ENCODE measurements at regions not wholly inside any gene's neighbourhood (a gene's known extent, or its start where the extent isn't known, plus 50 kb on each side); places are given as distances from the start of the nearest gene placed in this dataset.

DNA sequence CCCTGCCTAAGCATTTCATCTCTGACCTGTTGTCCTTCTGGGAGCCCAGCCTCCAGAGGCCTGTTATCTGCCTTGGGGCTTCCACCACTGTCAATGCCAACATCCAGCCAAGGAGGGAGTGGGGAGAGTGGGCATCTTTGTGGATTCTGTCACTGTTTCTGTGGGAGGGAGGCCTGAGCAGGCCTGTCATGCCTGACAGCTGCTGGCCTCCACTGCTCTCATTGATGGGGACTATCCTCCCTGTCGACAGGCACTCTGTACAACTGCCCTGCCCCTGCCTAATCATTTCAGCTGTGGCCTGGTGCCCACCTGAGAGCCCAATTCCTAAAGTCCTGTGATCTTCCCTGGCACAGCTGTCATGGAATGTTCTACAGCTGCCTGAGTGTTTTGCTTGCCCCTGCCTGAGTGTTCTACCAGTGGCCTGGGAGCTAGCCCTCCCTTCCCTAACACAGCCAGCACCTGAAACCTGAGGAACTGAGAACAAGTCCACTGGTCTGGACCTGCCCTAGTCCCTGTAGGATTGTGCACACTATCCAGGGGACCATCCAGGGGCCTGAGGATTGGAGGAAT is 145.3 kb downstream of the FAM83B start:
- TF ChIP-seq, protein P1, sequence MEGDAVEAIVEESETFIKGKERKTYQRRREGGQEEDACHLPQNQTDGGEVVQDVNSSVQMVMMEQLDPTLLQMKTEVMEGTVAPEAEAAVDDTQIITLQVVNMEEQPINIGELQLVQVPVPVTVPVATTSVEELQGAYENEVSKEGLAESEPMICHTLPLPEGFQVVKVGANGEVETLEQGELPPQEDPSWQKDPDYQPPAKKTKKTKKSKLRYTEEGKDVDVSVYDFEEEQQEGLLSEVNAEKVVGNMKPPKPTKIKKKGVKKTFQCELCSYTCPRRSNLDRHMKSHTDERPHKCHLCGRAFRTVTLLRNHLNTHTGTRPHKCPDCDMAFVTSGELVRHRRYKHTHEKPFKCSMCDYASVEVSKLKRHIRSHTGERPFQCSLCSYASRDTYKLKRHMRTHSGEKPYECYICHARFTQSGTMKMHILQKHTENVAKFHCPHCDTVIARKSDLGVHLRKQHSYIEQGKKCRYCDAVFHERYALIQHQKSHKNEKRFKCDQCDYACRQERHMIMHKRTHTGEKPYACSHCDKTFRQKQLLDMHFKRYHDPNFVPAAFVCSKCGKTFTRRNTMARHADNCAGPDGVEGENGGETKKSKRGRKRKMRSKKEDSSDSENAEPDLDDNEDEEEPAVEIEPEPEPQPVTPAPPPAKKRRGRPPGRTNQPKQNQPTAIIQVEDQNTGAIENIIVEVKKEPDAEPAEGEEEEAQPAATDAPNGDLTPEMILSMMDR (conservative IDR thresholded peaks at IDR 0.05; ENCODE audit: low read length): no peak
- H3K4me3 ChIP-seq (ENCODE audit: low read length): no peak overlapping the region
- no peak for DNase-seq (ENCODE audit: low read depth)

DNA sequence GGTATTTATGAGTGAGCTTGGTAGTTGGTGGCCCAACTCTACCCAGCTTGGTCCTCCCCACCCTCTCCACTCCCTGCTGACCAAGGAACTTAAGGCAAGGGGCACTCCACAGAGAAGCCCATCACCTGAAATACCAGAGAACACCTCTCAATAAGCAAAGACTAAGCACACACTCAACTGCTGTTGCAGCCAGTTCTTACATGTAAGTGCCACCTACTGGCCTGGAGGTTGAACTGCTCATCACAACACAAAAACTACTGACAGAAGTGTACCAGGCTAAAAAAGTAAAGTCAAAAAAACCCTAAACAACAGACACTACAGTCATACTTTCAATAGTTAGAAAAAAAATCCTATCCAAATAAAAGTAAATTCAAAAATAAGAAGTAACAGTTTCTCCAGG is 146.2 kb downstream of the FAM83B start:
- no peak for DNase-seq (ENCODE audit: low read depth)
- TF ChIP-seq, protein P1 (conservative IDR thresholded peaks at IDR 0.05; ENCODE audit: low read length): peak; percentile 22

DNA sequence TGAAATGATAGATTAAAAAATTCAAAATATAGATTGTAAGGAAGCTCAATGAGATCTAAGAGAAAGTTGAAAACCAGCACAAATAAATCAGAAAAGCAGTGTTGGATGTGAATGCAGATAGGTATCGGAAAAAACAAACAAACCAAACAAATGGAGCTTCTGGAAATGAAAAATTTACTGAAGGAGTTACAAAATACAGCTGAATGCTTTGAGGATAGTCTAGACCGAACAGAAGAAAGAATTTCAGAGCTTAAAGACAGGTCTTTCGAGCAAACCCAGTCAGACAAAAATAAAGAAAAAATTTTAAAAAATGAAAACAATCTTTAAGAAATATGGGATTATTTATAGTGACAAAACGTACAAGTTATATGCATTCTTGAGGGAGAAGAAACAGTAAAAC is 146.7 kb downstream of the FAM83B start:
- TF ChIP-seq, protein P1 (conservative IDR thresholded peaks at IDR 0.05; ENCODE audit: low read length): no peak

More for the DNA sequence above, 146.2 kb downstream of the FAM83B start:
- H3K4me3 ChIP-seq (ENCODE audit: low read length): no peak overlapping the region

DNA sequence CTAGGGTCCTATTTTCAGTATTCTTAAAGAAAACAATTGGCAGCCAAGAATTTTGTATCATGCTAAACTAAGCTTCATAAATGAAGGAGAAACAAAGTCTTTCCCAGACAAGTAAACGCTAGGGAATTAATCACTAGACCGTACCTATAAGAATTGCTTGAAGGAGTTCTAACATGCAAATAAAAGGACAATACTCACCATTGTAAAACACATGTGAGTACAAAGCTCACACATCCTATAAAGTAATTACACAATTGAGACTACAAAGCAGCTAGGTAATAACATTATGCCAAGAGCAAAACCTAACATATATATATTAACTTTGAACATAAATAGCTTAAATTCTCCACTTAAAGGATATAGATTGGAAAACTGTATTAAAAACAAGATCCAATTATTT is 147.4 kb downstream of the FAM83B start:
- no peak overlapping the region for H3K4me3 ChIP-seq (ENCODE audit: low read length)
- DNase-seq (ENCODE audit: low read depth): no peak
- TF ChIP-seq, protein P1 (conservative IDR thresholded peaks at IDR 0.05; ENCODE audit: low read length): no peak

More for the DNA sequence above, 146.7 kb downstream of the FAM83B start:
- DNase-seq (ENCODE audit: low read depth): no peak
- H3K4me3 ChIP-seq (ENCODE audit: low read length): no peak overlapping the region

DNA sequence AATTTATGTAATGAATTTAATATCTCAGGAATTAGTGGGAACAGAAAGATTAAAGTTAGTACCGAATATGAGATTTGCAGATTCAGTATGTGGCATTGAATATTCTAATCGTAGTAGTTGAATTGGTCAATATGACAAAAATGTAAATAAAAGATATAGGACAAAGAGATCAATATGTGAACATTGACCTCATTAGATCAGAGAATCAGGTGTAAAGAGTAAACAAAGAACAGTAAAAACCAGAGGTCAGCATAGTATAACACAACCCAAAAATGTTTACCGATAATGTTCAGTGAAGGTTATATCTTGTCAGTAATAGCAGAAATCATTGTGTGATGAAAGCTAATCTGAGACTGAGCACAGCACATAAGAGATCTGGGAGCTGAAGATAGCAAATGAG is 152.0 kb downstream of the FAM83B start:
- no peak overlapping the region for H3K4me3 ChIP-seq (ENCODE audit: low read length)
- TF ChIP-seq, protein P1 (conservative IDR thresholded peaks at IDR 0.05; ENCODE audit: low read length): no peak
- DNase-seq (ENCODE audit: low read depth): no peak

DNA sequence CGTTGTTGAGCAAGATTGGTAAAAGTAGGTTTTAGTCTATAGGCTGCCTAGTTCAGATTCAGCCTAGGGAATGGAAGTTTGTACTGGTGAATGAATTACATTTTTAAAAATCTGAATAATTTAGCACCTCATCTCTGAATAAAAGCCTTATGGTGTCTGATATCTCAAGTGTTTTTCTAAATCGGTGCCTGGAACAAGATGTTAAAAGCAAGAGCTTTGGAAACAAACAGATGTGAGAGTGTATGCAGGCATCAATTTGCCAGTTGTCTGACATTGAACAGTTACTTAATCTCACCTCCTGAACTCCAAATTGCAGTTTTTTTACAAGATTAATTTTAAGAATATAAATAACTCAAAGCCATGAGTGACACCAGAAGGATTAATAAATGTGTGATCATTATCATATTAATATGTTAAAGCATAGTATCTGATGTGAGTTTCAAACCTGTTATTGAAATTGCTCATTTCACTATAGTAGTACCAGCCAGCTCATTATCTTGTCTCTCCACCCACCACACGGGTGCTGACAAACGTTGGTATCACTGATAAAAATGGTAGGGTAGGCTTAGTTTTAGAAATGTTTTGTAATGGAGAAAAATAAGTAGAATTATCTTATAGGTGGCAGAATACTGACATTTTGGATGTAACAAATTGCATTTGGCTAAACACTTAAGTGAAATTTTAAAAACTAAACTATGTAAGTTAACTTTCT is 157.3 kb downstream of the FAM83B start:
- no peak overlapping the region for H3K4me3 ChIP-seq (ENCODE audit: low read length)
- TF ChIP-seq, protein P1 (conservative IDR thresholded peaks at IDR 0.05; ENCODE audit: low read length): no peak
- DNase-seq (ENCODE audit: low read depth): no peak

DNA sequence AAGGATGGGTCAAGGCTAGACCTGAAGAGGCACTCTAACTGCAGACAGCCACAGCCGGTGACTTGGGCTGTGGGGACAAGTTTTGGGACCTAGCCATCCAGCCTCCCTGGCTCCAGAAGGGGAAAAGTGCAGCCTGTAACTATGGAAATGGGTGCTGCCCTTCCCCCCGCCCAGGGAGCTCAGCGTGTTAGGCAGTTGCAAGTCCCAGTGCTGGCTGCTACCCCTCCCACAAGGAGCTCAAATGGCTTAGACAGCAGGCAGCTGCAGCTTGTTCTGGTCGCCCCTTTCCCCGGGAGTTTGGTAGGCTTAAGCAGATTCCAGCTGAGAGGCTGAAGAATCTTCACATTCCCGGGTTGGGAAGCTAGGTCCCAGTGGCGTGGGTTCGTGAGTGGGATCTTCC is 162.6 kb downstream of the FAM83B start:
- DNase-seq (ENCODE audit: low read depth): no peak
- TF ChIP-seq, protein P1 (conservative IDR thresholded peaks at IDR 0.05; ENCODE audit: low read length): no peak
- no peak overlapping the region for H3K4me3 ChIP-seq (ENCODE audit: low read length)

Measured in AG10803 (cell line).